ENCODE measurements at regions not wholly inside any gene's neighbourhood (a gene's known extent, or its start where the extent isn't known, plus 50 kb on each side); places are given as distances from the start of the nearest gene placed in this dataset.
A peak's percentile ranks its signal among the peaks of the same experiment; 100 is the strongest.

DNA sequence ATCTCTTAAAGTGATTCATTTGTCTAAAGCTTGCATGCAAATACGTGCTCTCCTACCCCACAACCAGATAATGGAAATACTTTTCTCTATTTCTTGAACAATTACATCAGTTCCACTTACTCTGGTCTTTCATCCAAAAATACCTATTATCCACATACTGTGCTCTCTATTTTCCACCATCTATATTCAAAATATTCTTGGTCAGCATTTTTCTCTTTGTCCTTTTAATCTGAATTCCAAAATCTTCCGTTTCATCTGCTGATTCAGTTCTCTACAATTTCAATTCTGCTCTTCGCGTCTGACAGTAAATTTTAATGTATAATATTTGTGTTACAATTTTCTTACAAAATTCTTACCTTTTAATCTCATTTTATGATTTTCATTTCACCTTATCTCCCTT lies 110.3 kb downstream of the ZNF648 start:
- Histone ChIP-seq H3K4me1 (no peaks in the 10 kb centered on the region), H3K4me3 (no peak overlapping the region), H3K27me3 (no peaks in the 10 kb centered on the region), H3K36me3 (no peaks in the 10 kb centered on the region), H3K9me3 (peaks cover 0 to 3% (median 0%) of the 10 kb centered on the region in 4 donors), H3K27ac (no peak overlapping the region)
- no peak for ATAC-seq (ENCODE audit: low FRiP score in 2 of 2)
- 82% methylated on average over 4 of the region's 4 CpGs for WGBS, 2 donors
- DNase-seq, result no peak
- TF ChIP-seq EP300 (IDR thresholded peaks at IDR 0.05) (no peak), POLR2A (IDR thresholded peaks at IDR 0.05) (no peak), POLR2AphosphoS5 (IDR thresholded peaks at IDR 0.05) (no peak)
- TF ChIP-seq, protein P1, sequence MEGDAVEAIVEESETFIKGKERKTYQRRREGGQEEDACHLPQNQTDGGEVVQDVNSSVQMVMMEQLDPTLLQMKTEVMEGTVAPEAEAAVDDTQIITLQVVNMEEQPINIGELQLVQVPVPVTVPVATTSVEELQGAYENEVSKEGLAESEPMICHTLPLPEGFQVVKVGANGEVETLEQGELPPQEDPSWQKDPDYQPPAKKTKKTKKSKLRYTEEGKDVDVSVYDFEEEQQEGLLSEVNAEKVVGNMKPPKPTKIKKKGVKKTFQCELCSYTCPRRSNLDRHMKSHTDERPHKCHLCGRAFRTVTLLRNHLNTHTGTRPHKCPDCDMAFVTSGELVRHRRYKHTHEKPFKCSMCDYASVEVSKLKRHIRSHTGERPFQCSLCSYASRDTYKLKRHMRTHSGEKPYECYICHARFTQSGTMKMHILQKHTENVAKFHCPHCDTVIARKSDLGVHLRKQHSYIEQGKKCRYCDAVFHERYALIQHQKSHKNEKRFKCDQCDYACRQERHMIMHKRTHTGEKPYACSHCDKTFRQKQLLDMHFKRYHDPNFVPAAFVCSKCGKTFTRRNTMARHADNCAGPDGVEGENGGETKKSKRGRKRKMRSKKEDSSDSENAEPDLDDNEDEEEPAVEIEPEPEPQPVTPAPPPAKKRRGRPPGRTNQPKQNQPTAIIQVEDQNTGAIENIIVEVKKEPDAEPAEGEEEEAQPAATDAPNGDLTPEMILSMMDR (IDR thresholded peaks at IDR 0.05), result no peak

DNA sequence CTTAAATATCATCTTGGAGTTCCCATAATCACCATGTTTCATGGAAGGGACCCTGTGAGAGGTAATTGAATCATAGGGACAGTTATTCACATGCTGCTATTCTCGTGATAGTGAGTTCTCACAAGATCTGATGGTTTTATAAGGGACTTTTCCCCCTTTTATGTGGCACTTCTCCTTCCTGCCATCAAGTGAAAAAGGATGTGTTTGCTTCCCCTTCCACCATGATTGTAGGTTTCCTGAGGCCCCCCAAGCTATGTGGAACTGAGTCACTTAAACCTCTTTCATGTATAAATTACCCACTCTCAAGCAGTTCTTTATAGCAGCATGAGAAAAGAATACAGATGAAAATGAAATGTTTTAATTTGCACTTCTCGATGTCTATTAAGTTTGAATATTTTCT lies 112.0 kb downstream of the ZNF648 start:
- no peaks in the 10 kb centered on the region for H3K27me3 ChIP-seq
- no peak overlapping the region for H3K4me3 ChIP-seq
- peaks cover 0 to 4% (median 0%) of the 10 kb centered on the region in 4 donors for H3K9me3 ChIP-seq
- H3K4me1 ChIP-seq, result no peaks in the 10 kb centered on the region
- ATAC-seq (ENCODE audit: low FRiP score in 2 of 2) (no peak), DNase-seq (no peak)
- TF ChIP-seq POLR2AphosphoS5 (IDR thresholded peaks at IDR 0.05), result no peak
- TF ChIP-seq, protein P1 (IDR thresholded peaks at IDR 0.05), result no peak
- 58 to 59% methylated on average over 2 of the region's 2 CpGs for WGBS, 2 donors
- no peak overlapping the region for H3K27ac ChIP-seq
- H3K36me3 ChIP-seq, result no peaks in the 10 kb centered on the region

DNA sequence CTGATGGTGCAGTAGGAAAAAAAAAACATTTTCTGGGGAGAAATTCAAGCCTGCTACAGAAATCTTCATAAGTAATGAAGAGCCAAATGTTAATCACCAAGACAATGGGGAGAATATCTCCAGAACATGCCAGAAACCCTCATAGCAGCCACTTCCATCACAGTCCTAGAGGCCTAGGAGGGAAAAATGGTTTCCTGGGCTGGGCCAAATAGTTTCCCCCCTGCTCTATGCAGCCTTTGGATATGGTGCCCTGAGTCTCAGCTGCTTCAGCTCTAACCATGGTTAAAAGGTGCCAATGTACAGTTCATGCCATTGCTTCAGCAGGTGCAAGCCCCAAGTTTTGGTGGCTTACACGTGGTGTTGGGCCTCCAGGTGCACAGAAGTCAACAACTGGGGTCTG lies 113.1 kb downstream of the ZNF648 start:
- H3K36me3 ChIP-seq, result no peaks in the 10 kb centered on the region
- no peaks in the 10 kb centered on the region for H3K4me1 ChIP-seq
- H3K9me3 ChIP-seq, result peaks cover 0 to 4% (median 0%) of the 10 kb centered on the region in 4 donors
- H3K4me3 ChIP-seq, result no peak overlapping the region
- DNase-seq (no peak), ATAC-seq (ENCODE audit: low FRiP score in 2 of 2) (no peak)
- H3K27ac ChIP-seq, result no peak overlapping the region
- no peaks in the 10 kb centered on the region for H3K27me3 ChIP-seq
- TF ChIP-seq EP300 (IDR thresholded peaks at IDR 0.05) (no peak), POLR2AphosphoS5 (IDR thresholded peaks at IDR 0.05) (no peak), POLR2A (IDR thresholded peaks at IDR 0.05) (no peak)
- TF ChIP-seq, protein P1 (IDR thresholded peaks at IDR 0.05), result no peak
- WGBS, 2 donors, result 13 to 53% methylated on average over 1 of the region's 1 CpG

DNA sequence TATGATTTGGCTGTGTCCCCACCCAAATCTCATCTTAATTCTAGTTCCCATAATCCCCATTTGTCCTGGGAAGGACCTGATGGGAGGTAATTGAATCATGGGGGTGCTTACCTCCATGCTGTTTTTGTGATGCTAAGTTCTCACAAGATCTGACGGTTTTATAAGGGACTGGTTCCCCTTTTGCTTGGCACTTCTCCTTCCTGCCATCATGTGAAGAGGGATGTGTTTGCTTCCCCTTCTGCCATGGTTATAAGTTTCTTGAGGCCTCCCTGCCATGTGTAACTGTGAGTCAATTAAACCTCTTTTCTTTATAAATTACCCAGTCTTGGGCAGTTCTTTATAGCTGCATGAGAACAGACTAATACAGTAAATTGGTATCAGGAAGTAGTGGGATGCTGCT lies 114.1 kb downstream of the ZNF648 start:
- H3K36me3 ChIP-seq, result no peaks in the 10 kb centered on the region
- peaks cover 0 to 4% (median 0%) of the 10 kb centered on the region in 4 donors for H3K9me3 ChIP-seq
- H3K27me3 ChIP-seq, result no peaks in the 10 kb centered on the region
- H3K4me1 ChIP-seq, result no peaks in the 10 kb centered on the region
- H3K4me3 ChIP-seq, result no peak overlapping the region
- ATAC-seq (ENCODE audit: low FRiP score in 2 of 2) (no peak), DNase-seq (no peak)
- WGBS, 2 donors, result 57 to 58% methylated on average over 1 of the region's 1 CpG
- TF ChIP-seq EP300 (IDR thresholded peaks at IDR 0.05) (no peak), POLR2A (IDR thresholded peaks at IDR 0.05) (no peak), POLR2AphosphoS5 (IDR thresholded peaks at IDR 0.05) (no peak)
- TF ChIP-seq, protein P1 (IDR thresholded peaks at IDR 0.05), result no peak
- no peak overlapping the region for H3K27ac ChIP-seq

DNA sequence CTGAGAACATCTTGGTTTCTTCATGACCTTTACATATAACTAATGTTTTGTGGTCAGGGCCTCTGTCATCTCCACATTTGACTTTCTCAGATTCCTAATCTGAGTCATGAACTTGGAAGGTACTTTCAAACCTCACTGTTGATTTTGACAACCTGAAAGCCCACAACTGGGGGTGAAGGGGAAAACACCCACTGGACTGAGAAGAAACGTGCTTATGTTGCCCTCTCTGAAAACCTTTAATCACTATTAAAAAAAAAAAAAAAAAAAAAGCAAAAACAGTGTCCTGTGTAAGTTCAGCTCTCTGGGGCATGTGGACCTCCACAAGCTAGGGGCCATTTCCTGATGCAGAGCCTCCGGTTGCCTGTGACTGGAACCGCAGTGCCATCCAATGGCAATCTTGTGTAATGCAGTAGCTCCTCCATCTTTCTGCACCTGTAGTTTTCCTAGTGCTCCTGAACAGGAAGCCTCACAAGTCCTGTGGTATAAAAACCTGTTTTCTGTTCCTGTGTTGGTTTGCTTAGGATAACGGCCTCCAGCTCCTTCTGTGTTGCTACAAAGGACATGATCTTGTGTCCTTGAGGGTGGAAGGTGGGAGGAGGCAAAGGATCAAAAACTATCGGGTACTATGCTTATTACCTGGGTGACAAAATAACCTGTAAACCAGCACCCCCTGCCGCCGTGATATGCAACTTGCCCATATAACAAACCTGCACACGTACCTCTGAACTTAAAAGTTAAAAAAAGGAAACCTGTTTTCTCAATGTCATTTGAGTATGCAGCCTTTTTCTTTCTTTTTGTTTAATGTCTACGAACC lies 124.5 kb downstream of the ZNF648 start:
- DNase-seq (peak in 1 of 2 donors; percentile 43), ATAC-seq (ENCODE audit: low FRiP score in 2 of 2) (peak; percentile 60 to 73)
- Histone ChIP-seq H3K4me1 (no peaks in the 10 kb centered on the region), H3K9me3 (no peaks in the 10 kb centered on the region), H3K27ac (no peak overlapping the region), H3K4me3 (no peak overlapping the region), H3K36me3 (no peaks in the 10 kb centered on the region), H3K27me3 (no peaks in the 10 kb centered on the region)
- TF ChIP-seq, protein P1 (IDR thresholded peaks at IDR 0.05), result peak in 5 of 6 experiments; percentile 23 to 71 (median 52)
- no peak for TF ChIP-seq POLR2AphosphoS5 (IDR thresholded peaks at IDR 0.05)
- TF ChIP-seq EP300 (IDR thresholded peaks at IDR 0.05), result no peak
- TF ChIP-seq POLR2A (IDR thresholded peaks at IDR 0.05), result no peak
- 19 to 25% methylated on average over 9 of the region's 9 CpGs for WGBS, 2 donors
